MM.1S (cell line): ENCODE measurements at regions not wholly inside any gene's neighbourhood (a gene's known extent, or its start where the extent isn't known, plus 50 kb on each side); places are given as distances from the start of the nearest gene placed in this dataset.

ENCODE experiments used
- EZH2 ChIP-seq: fragments of 300-600 bp; sonication (generic); optimal IDR thresholded peaks from 2 replicates; pipeline ENCODE3; 2017; ENCODE audit warnings: low read depth, mild to moderate bottlenecking, antibody characterized with exemption, low read length, mixed read lengths
- TF ChIP-seq, protein P1 (sequence below): fragments of 300-600 bp; sonication (generic); IDR thresholded peaks from 2 replicates; pipeline ENCODE4 v1.5.1; 2016; ENCODE audit warnings: antibody characterized with exemption, low read length, mixed read lengths

- TF ChIP-seq, protein P1, sequence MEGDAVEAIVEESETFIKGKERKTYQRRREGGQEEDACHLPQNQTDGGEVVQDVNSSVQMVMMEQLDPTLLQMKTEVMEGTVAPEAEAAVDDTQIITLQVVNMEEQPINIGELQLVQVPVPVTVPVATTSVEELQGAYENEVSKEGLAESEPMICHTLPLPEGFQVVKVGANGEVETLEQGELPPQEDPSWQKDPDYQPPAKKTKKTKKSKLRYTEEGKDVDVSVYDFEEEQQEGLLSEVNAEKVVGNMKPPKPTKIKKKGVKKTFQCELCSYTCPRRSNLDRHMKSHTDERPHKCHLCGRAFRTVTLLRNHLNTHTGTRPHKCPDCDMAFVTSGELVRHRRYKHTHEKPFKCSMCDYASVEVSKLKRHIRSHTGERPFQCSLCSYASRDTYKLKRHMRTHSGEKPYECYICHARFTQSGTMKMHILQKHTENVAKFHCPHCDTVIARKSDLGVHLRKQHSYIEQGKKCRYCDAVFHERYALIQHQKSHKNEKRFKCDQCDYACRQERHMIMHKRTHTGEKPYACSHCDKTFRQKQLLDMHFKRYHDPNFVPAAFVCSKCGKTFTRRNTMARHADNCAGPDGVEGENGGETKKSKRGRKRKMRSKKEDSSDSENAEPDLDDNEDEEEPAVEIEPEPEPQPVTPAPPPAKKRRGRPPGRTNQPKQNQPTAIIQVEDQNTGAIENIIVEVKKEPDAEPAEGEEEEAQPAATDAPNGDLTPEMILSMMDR, result no peak
- no peak for TF ChIP-seq EZH2
These were observed 250.2 kb upstream of the C1orf174 start for GRCh38 chr1:4150262-4150661.
